Lower leg skin (tissue), 3 donors: ENCODE measurements at regions not wholly inside any gene's neighbourhood (a gene's known extent, or its start where the extent isn't known, plus 50 kb on each side); places are given as distances from the start of the nearest gene placed in this dataset.

Experiments used
- CTCF ChIP-seq, 3 donors: fragments of 450-650 bp; IDR thresholded peaks; one replicate each; pipeline ENCODE4 v1.5.1; 2016; ENCODE audit warnings: antibody characterized with exemption in 3 of 3, mild to moderate bottlenecking in 3 of 3, moderate library complexity in 2 of 3
- POLR2A ChIP-seq, 2 donors: fragments of 450-650 bp; IDR thresholded peaks; one replicate each; pipeline ENCODE4 v1.6.1; 2016 to 2017; ENCODE audit warnings: antibody characterized with exemption in 2 of 2, mild to moderate bottlenecking in 1 of 2, moderate library complexity in 1 of 2

GRCh38 chr2:6602471-6602870 is 263.2 kb downstream of the CMPK2 start:
- no peak for TF ChIP-seq CTCF (IDR thresholded peaks at IDR 0.05)
- no peak for TF ChIP-seq POLR2A (IDR thresholded peaks at IDR 0.05)
